GM23248 (cell line): ENCODE measurements at regions not wholly inside any gene's neighbourhood (a gene's known extent, or its start where the extent isn't known, plus 50 kb on each side); places are given as distances from the start of the nearest gene placed in this dataset.

ENCODE experiments used
- DNase-seq: peaks from one replicate; pipeline ENCODE4 v3.0.0-alpha.2; 2015
- H2AFZ ChIP-seq: fragments of 200-600 bp; sonication (generic); 2 replicates; pipeline ENCODE4 v1.6.1; 2016; ENCODE audit warnings: antibody characterized with exemption
- H3F3A ChIP-seq: fragments of 200-600 bp; sonication (generic); 2 replicates; pipeline ENCODE4 v1.6.1; 2016; ENCODE audit warnings: mild to moderate bottlenecking, antibody characterized with exemption, mixed run types; ENCODE audit not compliant: insufficient read depth
- H3K27ac ChIP-seq: fragments of 200-600 bp; sonication (generic); 2 replicates; pipeline ENCODE4 v1.5.1; 2016; ENCODE audit warnings: mild to moderate bottlenecking
- H3K27me3 ChIP-seq: fragments of 200-600 bp; sonication (generic); replicated peaks from 2 replicates; pipeline ENCODE4 v1.6.1; 2016; ENCODE audit warnings: mild to moderate bottlenecking; ENCODE audit not compliant: insufficient read depth
- H3K36me3 ChIP-seq: fragments of 200-600 bp; sonication (generic); 2 replicates; pipeline ENCODE4 v1.6.1; 2016; ENCODE audit warnings: low read depth, mild to moderate bottlenecking
- H3K4me1 ChIP-seq: fragments of 200-600 bp; sonication (generic); 2 replicates; pipeline ENCODE4 v1.6.1; 2016; ENCODE audit warnings: mild to moderate bottlenecking; ENCODE audit not compliant: insufficient read depth
- H3K4me2 ChIP-seq: fragments of 200-600 bp; sonication (generic); one replicate; pipeline ENCODE4 v1.6.1; 2016; ENCODE audit warnings: mild to moderate bottlenecking; ENCODE audit not compliant: unreplicated experiment
- H3K4me3 ChIP-seq: fragments of 200-600 bp; sonication (generic); 2 replicates; pipeline ENCODE4 v1.5.1; 2016; ENCODE audit warnings: mild to moderate bottlenecking
- H3K79me2 ChIP-seq: fragments of 200-600 bp; sonication (generic); 2 replicates; pipeline ENCODE4 v1.6.1; 2016; ENCODE audit warnings: mild to moderate bottlenecking; ENCODE audit not compliant: insufficient read depth
- H3K9ac ChIP-seq: fragments of 200-600 bp; sonication (generic); 2 replicates; pipeline ENCODE4 v1.6.1; 2016; ENCODE audit warnings: mild to moderate bottlenecking
- H3K9me2 ChIP-seq: fragments of 200-600 bp; sonication (generic); 2 replicates; pipeline ENCODE4 v1.6.1; 2016; ENCODE audit warnings: mixed run types, mild to moderate bottlenecking, moderate library complexity; ENCODE audit not compliant: insufficient read depth
- H3K9me3 ChIP-seq: fragments of 200-600 bp; sonication (generic); one replicate; pipeline ENCODE4 v1.6.1; 2017; ENCODE audit warnings: low read depth
- H4K20me1 ChIP-seq: fragments of 200-600 bp; sonication (generic); 2 replicates; pipeline ENCODE4 v1.6.0; 2016; ENCODE audit not compliant: insufficient read depth
- EZH2 ChIP-seq: fragments of 200-600 bp; sonication (generic); IDR thresholded peaks from 2 replicates; pipeline ENCODE4 v1.6.1; 2018; ENCODE audit warnings: antibody characterized with exemption, mild to moderate bottlenecking; ENCODE audit not compliant: insufficient read depth, poor library complexity, severe bottlenecking
- EZH2phosphoT487 ChIP-seq: fragments of 200-600 bp; sonication (generic); IDR thresholded peaks from 2 replicates; pipeline ENCODE4 v1.6.1; 2018; ENCODE audit warnings: antibody characterized with exemption, moderate library complexity, mild to moderate bottlenecking, low read depth; ENCODE audit not compliant: insufficient read depth
- WGBS, 2 experiments: methylation state at CpG; one replicate each; pipeline ENCODE4 v1.1.6; 2015 to 2017; ENCODE audit warnings: low lambda C conversion rate in 2 of 2, low coverage in 1 of 2; ENCODE audit errors: missing lambda C conversion rate in 2 of 2; 5-methylcytosine and 5-hydroxymethylcytosine counted together
- in situ Hi-C: fragments of 300-500 bp; cut with MboI; formaldehyde crosslinking; loops from 2 replicates; pipeline ENCODE4 v1.15.0; 2020

- no peaks in the 10 kb centered on the region for H3K79me2 ChIP-seq
- no peaks in the 10 kb centered on the region for H3K27me3 ChIP-seq
- no peaks in the 10 kb centered on the region for H3K36me3 ChIP-seq
- H3K9me2 ChIP-seq: no peaks in the 10 kb centered on the region
- no peak for DNase-seq
- no peak overlapping the region for H2AFZ ChIP-seq
- no peak overlapping the region for H3K4me2 ChIP-seq
- 86 to 87% methylated on average over 10 to 12 of the region's 12 CpGs for WGBS, 2 experiments
- no peak overlapping the region for H3K4me3 ChIP-seq
- H4K20me1 ChIP-seq: no peaks in the 10 kb centered on the region
- H3K9me3 ChIP-seq: no peaks in the 10 kb centered on the region
- H3F3A ChIP-seq: no peaks in the 10 kb centered on the region
- H3K9ac ChIP-seq: no peak overlapping the region
- in situ Hi-C loops: no loop called here
- H3K4me1 ChIP-seq: no peaks in the 10 kb centered on the region
- TF ChIP-seq EZH2phosphoT487: no peak
- TF ChIP-seq EZH2: no peak
- H3K27ac ChIP-seq: no peak overlapping the region
These were observed 130.2 kb upstream of the CDH5 start for GRCh38 chr16:66236301-66236700.

GRCh38 chr16:66231452-66232160 is 134.9 kb upstream of the CDH5 start:
- Histone ChIP-seq H3K4me3 (no peak overlapping the region), H4K20me1 (no peaks in the 10 kb centered on the region), H3K79me2 (no peaks in the 10 kb centered on the region), H2AFZ (no peak overlapping the region), H3K36me3 (no peaks in the 10 kb centered on the region), H3F3A (no peaks in the 10 kb centered on the region), H3K9me2 (no peaks in the 10 kb centered on the region), H3K27me3 (no peaks in the 10 kb centered on the region), H3K9me3 (no peaks in the 10 kb centered on the region), H3K27ac (no peak overlapping the region), H3K4me1 (no peaks in the 10 kb centered on the region), H3K4me2 (no peak overlapping the region), H3K9ac (no peak overlapping the region)
- in situ Hi-C loops: no loop called here
- no peak for TF ChIP-seq EZH2phosphoT487
- TF ChIP-seq EZH2: no peak
- WGBS, 2 experiments: 82 to 85% methylated on average over 9 of the region's 9 CpGs
- DNase-seq: no peak

- Histone ChIP-seq H3K4me1 (no peaks in the 10 kb centered on the region), H3K9me2 (no peaks in the 10 kb centered on the region)
- 91 to 92% methylated on average over 4 of the region's 4 CpGs for WGBS, 2 experiments
These were observed 136.8 kb upstream of the CDH5 start for GRCh38 chr16:66229651-66230050.

GRCh38 chr16:66228792-66229191 is 137.7 kb upstream of the CDH5 start:
- 71 to 72% methylated on average over 7 of the region's 7 CpGs for WGBS, 2 experiments
- DNase-seq: no peak

More at GRCh38 chr16:66229651-66230050, 136.8 kb upstream of the CDH5 start:
- in situ Hi-C loops: no loop called here
- Histone ChIP-seq H3K4me2 (no peak overlapping the region), H3K27ac (no peak overlapping the region), H3F3A (no peaks in the 10 kb centered on the region), H2AFZ (no peak overlapping the region), H3K9ac (no peak overlapping the region), H3K4me3 (no peak overlapping the region), H3K79me2 (no peaks in the 10 kb centered on the region), H3K9me3 (no peaks in the 10 kb centered on the region), H3K27me3 (no peaks in the 10 kb centered on the region), H3K36me3 (no peaks in the 10 kb centered on the region), H4K20me1 (no peaks in the 10 kb centered on the region)
- TF ChIP-seq EZH2phosphoT487 (no peak), EZH2 (no peak)
- DNase-seq: no peak

More at GRCh38 chr16:66228792-66229191, 137.7 kb upstream of the CDH5 start:
- in situ Hi-C loops: no loop called here
- H3K9ac ChIP-seq: no peak overlapping the region
- no peak overlapping the region for H3K4me2 ChIP-seq
- H3K27me3 ChIP-seq: no peaks in the 10 kb centered on the region
- no peaks in the 10 kb centered on the region for H3K36me3 ChIP-seq
- no peaks in the 10 kb centered on the region for H4K20me1 ChIP-seq
- no peaks in the 10 kb centered on the region for H3F3A ChIP-seq
- no peak overlapping the region for H3K4me3 ChIP-seq
- peaks cover under 1% of the 10 kb centered on the region for H3K4me1 ChIP-seq
- H3K9me3 ChIP-seq: no peaks in the 10 kb centered on the region
- TF ChIP-seq EZH2phosphoT487 (no peak), EZH2 (no peak)
- no peak overlapping the region for H2AFZ ChIP-seq
- H3K9me2 ChIP-seq: no peaks in the 10 kb centered on the region
- H3K27ac ChIP-seq: no peak overlapping the region
- no peaks in the 10 kb centered on the region for H3K79me2 ChIP-seq
